ENCODE measurements at regions not wholly inside any gene's neighbourhood (a gene's known extent, or its start where the extent isn't known, plus 50 kb on each side); places are given as distances from the start of the nearest gene placed in this dataset.

DNA sequence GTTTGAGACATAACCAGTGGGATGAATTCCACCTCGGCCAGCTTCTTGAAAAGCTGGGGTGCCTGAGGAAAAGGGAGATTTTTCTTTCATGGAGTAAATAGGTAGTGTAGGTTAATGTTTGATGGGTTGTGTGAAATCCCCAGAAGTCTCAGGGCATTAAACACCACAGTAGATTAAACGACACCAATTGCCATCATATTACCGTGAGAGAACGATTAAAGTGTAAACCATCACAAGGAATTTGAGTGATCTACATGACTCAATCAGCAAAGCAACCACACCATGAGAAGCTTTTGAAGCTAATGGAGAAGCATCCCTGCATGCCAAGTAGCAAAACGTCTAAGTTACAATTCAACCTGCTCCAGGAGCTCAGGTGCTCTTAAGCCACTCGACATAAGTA, 322.5 kb upstream of the GATB start:
- H3K9me3 ChIP-seq = no peaks in the 10 kb centered on the region
- H3K27ac ChIP-seq = no peak overlapping the region
- H3K4me3 ChIP-seq = no peak overlapping the region
- TF ChIP-seq CTCF (IDR thresholded peaks at IDR 0.05 in 8 of 11, conservative IDR thresholded peaks at IDR 0.05 in 3 of 11) = no peak
- TF ChIP-seq POLR2AphosphoS5 (IDR thresholded peaks at IDR 0.05) = no peak
- TF ChIP-seq POLR2A (IDR thresholded peaks at IDR 0.05) = no peak
- WGBS, 5 donors = 85 to 91% (median 86%) methylated on average over 6 of the region's 6 CpGs
- peaks cover 0 to 23% (median 6%) of the 10 kb centered on the region in 6 donors for H3K4me1 ChIP-seq
- no peaks in the 10 kb centered on the region for H3K27me3 ChIP-seq (replicated peaks in 1 of 7)
- H3K36me3 ChIP-seq = no peaks in the 10 kb centered on the region
- no peak for DNase-seq
- intact Hi-C loops (cut with DNase I; ENCODE audit: low total_unique reads) = no loop called here

GRCh38 chr4:152081024-152081423, 320.2 kb upstream of the GATB start:
- H3K4me3 ChIP-seq = no peak overlapping the region
- H3K36me3 ChIP-seq = no peaks in the 10 kb centered on the region
- TF ChIP-seq CTCF (IDR thresholded peaks at IDR 0.05 in 8 of 11, conservative IDR thresholded peaks at IDR 0.05 in 3 of 11) (no peak), POLR2AphosphoS5 (IDR thresholded peaks at IDR 0.05) (no peak), POLR2A (IDR thresholded peaks at IDR 0.05) (no peak)
- DNase-seq = no peak
- H3K9me3 ChIP-seq = no peaks in the 10 kb centered on the region
- no peak overlapping the region for H3K27ac ChIP-seq
- intact Hi-C loops (cut with DNase I; ENCODE audit: low total_unique reads) = no loop called here
- H3K27me3 ChIP-seq (replicated peaks in 1 of 7) = no peaks in the 10 kb centered on the region
- H3K4me1 ChIP-seq = peaks cover 0 to 23% (median 6%) of the 10 kb centered on the region in 6 donors
- WGBS, 5 donors = 57 to 67% (median 63%) methylated on average over 5 of the region's 5 CpGs

GRCh38 chr4:152079543-152080293, 318.9 kb upstream of the GATB start:
- H3K4me1 ChIP-seq = peaks cover 0 to 23% (median 6%) of the 10 kb centered on the region in 6 donors
- no peak overlapping the region for H3K4me3 ChIP-seq
- TF ChIP-seq POLR2AphosphoS5 (IDR thresholded peaks at IDR 0.05) (no peak), POLR2A (IDR thresholded peaks at IDR 0.05) (no peak), CTCF (IDR thresholded peaks at IDR 0.05 in 8 of 11, conservative IDR thresholded peaks at IDR 0.05 in 3 of 11) (no peak)
- no peak for DNase-seq
- H3K27ac ChIP-seq = peak overlapping the region in 4 of 8 donors; percentile 38 to 71 (median 54)
- no peaks in the 10 kb centered on the region for H3K36me3 ChIP-seq
- intact Hi-C loops (cut with DNase I; ENCODE audit: low total_unique reads) = no loop called here
- WGBS, 5 donors = 53 to 72% (median 64%) methylated on average over 6 of the region's 6 CpGs
- H3K9me3 ChIP-seq = no peaks in the 10 kb centered on the region
- no peaks in the 10 kb centered on the region for H3K27me3 ChIP-seq (replicated peaks in 1 of 7)

DNA sequence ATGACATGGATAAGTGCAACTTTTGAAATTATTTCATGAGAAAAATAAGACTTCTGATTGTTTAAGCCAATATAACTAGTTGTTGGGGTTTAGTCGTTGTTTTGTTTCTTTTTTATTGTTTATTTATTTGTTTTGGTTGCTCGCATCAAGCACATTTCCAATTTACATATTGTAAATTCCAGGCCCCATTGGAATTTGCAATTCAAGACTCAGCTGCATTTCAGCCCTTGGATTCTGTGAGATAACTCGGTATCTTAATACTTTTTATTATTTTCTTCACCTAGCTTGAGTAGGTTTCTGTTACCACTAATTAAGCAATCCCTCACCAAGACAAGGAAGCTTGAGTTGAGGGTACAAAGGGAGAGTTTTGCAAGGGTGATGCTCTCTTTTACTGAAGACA, 318.3 kb upstream of the GATB start:
- DNase-seq = no peak
- Histone ChIP-seq H3K4me1 (peaks cover 0 to 23% (median 6%) of the 10 kb centered on the region in 6 donors), H3K36me3 (no peaks in the 10 kb centered on the region), H3K9me3 (no peaks in the 10 kb centered on the region), H3K27ac (peak overlapping the region in 4 of 8 donors; percentile 38 to 71 (median 54)), H3K27me3 (replicated peaks in 1 of 7) (no peaks in the 10 kb centered on the region), H3K4me3 (no peak overlapping the region)
- intact Hi-C loops (cut with DNase I; ENCODE audit: low total_unique reads) = no loop called here
- WGBS, 5 donors = 89 to 94% (median 92%) methylated on average over 3 of the region's 3 CpGs
- TF ChIP-seq POLR2A (IDR thresholded peaks at IDR 0.05) (no peak), CTCF (IDR thresholded peaks at IDR 0.05 in 8 of 11, conservative IDR thresholded peaks at IDR 0.05 in 3 of 11) (no peak), POLR2AphosphoS5 (IDR thresholded peaks at IDR 0.05) (no peak)
